ENCODE measurements at regions not wholly inside any gene's neighbourhood (a gene's known extent, or its start where the extent isn't known, plus 50 kb on each side); places are given as distances from the start of the nearest gene placed in this dataset.
"Not testable (repeated sequence)": the region's sequence is repeated elsewhere in the genome, so short reads cannot be mapped to it uniquely, and the experiment has no call there.

DNA sequence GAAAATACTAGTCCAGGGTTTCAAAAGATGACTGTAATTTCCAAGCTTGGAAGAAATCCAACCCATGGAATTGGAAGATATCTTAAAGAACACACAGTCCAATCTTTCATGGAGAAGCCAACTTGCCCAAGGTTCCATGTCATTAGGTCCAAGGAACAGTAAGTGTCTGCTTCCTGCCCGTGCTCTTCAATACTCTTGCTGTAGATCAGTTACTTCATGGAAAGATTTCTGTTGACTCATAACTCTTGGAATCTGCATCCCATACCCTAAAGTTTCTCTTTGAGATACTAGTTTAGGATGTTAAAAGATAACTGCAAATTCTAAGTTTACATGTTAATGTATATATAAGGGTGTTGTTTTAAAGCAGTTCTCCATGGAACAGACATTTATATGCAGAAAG, 127.9 kb upstream of the SLC13A1 start:
- DNase-seq (ENCODE audit: low spot score in 2 of 2) (no peak), FAIRE-seq (no peak)

DNA sequence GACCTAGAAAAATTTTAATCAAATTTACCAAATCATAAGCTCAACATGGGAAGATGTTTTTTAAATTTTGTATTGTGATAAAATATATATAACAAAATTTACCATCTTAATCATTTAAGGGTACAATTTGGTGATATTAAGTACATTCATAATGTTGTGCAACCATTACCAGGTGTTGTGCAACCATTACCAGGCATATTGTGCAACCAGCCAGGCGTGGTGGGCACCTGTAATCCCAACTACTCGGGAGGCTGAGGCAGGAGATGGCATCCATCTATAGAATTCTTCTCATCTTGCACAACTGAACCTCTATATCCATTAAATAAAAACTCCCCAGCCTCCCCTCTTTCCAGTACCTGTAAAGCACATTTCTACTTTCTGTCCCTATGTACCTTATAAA, 124.5 kb upstream of the SLC13A1 start:
- DNase-seq (ENCODE audit: low spot score in 2 of 2) (no peak), FAIRE-seq (no peak)

DNA sequence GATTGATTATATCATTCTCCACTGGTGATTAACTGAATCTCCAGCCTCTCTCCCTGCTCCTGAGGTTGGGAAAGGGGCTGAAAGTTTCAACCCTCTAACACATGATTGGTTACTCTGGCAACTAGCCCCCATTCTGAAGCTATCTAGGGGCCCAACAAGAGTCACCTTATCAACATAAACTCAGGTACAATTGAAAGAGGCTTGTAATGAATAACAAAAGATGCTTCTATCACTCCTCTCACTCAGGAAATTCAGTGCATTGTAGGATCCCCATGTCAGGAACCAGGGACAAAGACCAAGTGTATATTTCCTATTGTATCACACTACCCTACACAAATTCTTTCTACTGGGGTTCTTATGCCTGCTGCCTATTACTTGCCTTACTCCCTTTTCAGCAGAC, 123.9 kb upstream of the SLC13A1 start:
- DNase-seq (ENCODE audit: low spot score in 2 of 2) (no peak), FAIRE-seq (no peak)

DNA sequence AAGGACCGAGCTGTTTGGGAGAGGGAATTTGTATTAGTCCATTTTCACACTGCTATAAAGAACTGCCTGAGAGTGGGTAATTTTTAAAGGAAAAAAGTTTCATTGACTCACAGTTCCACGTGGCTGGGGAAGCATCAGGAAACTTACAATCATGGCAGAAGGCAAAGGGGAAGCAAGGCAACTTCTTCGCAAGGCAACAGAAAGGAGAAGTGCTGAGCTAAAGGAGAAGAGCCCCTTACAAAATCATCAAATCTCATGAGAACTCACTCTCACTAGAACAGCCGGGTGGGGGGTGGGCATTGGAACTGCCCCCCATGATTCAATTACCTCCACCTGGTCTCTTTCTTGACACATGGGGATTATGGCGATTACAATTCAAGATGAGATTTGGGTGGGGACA, 121.8 kb upstream of the SLC13A1 start:
- not testable (repeated sequence) for DNase-seq (ENCODE audit: low spot score in 2 of 2); FAIRE-seq

DNA sequence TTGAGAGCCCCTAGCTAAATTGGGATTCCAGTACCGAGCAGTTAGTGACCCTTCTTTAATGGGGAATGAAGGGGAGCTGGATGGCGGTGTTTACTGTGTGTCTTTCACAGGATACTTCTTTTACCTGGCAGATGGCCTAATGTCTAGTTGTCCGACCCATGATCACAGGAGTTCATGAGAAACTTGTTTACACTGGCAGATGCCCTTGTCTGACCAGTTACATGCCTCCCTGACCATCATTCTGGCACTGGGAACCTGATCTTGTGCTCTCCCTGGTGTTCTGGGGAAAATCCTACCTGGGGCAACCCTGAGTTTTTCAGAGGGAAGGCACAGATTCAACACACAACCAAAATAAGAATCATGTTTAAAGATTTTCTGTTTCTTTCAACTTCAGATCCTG, 120.1 kb upstream of the SLC13A1 start:
- no peak for FAIRE-seq
- no peak for DNase-seq (ENCODE audit: low spot score in 2 of 2)

DNA sequence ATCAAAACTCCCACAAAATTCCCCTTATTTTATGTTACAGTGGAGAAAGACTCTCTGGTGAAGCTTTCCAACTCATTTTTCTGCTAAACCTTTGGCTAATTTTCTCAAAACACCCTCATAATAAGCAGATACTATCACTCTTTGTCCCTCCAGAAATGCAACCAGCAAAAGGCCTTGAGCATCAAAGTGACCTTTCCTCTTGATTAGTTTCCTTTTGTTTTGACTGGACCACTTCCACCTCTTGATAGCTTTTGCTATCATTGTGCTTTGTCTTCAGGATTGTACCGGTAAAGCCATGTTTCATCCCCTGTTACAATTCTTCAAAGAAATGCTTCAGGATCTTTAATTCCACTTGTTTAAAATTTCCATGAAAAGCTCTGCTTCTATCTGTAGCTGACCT, 115.1 kb upstream of the SLC13A1 start:
- DNase-seq (ENCODE audit: low spot score in 2 of 2): no peak
- FAIRE-seq: no peak

DNA sequence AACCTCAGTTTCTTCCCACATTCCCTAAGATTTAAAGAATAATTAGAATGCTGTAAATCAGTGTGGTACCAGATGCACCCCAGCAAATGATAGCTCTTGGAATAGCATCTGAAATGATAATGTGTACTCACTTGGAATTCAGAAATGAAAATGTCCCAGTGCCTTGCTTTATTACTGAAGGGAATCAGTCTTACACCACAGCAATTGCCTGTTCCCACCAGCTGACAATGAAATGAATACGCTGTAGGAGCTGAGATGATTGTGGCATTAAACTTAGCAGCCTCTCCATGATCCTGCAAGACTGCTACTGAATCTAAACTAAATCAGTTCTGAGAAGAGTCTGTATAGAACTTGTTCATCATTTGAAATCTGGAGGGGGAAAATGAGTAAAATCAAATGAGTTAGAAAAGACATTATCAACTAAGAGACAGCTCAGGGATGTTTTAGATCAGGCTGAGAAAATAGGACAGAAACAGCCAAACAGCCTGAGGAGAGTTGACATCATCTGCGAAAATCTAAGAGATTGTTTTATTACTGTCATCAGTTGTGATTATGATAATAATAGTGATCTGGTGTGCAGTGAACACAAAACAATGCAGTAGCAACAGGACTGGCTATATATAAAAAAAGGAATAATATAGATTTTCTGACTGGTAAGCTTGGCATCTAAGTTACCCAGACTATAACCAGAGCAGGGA, 108.6 kb upstream of the SLC13A1 start:
- DNase-seq (ENCODE audit: low spot score in 2 of 2) (no peak), FAIRE-seq (no peak)

DNA sequence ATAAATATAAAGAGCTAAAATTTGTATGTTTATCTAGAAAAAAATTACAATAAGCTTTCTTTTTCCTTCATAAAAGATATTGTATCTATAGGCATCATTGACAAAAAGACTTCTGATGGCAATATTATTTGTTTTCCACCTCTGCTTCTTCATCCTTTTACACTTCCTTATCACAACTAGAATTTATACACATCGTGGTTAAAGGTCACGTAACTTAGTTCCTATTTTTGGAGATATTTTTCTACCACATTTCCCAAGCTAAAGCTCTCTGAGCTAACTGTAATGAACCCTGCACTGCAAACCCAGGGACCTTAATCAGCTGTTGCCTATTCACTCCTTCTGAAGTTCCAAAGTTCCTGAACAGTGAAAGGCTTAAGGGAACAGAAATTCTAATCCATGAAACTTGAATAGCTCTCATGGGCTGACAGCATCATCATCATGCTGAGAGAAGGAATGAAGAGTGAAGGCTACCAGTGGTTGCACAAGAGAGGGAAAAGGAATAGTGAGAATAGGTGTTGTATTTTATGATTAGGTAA, 106.1 kb upstream of the SLC13A1 start:
- no peak for FAIRE-seq
- DNase-seq (ENCODE audit: low spot score in 2 of 2): no peak

DNA sequence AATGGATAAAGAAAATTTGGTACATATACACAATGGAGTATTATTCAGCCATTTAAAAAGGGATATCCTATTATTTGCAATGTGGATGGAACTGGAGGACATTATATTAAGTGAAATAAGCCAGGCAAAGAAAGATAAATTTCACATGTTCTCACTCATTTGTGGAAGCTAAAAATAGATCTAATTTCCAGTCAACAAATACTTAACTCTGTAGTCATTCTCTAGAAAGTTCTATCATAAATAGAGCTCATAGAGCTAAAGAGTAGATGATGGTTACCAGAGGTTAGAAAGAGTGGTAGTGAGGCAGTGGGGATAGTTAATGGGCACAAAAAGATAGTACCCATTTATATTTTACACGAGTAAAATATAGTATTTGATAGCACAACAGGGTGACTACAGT, 104.2 kb upstream of the SLC13A1 start:
- FAIRE-seq (no peak), DNase-seq (ENCODE audit: low spot score in 2 of 2) (no peak)

DNA sequence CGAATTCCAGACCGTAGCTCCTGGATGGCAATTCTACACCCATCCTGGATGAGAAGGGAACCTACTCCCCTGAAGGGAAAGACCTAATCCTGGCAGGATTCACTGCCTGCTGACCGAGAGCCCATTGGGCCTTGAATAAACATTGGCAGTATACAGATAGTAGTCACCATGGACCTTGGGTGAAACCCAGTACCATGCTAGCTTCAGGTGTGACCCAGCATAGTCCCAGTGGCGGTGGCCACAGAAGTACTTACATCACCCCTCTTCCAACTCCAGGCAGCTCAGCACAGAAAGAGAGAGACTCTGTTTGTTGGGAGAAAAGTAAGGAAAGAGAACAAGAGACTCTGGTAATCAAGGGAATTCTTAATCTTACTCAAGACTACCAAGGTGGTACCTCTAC, 97.2 kb upstream of the SLC13A1 start:
- no peak for DNase-seq (ENCODE audit: low spot score in 2 of 2)
- FAIRE-seq: no peak

DNA sequence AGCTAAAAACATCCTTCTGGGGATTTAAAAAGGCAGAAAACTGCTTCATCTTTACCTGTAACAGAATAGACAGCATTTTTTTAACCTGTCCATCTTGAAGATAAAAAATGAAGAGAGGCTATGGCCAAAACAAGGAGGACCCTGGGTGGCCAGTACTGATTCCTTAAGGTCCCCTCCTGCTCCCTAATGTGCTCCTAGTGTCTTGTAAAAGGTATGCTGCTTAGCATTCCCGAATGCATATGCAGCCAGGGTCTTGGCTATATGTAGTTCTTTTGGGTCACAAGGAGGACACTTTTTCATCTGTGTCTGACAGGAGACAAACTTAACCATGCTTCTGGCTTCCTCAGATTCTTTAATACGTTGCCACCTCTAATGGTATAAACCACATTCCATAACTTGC, 93.9 kb upstream of the SLC13A1 start:
- FAIRE-seq: no peak
- DNase-seq (ENCODE audit: low spot score in 2 of 2): no peak

DNA sequence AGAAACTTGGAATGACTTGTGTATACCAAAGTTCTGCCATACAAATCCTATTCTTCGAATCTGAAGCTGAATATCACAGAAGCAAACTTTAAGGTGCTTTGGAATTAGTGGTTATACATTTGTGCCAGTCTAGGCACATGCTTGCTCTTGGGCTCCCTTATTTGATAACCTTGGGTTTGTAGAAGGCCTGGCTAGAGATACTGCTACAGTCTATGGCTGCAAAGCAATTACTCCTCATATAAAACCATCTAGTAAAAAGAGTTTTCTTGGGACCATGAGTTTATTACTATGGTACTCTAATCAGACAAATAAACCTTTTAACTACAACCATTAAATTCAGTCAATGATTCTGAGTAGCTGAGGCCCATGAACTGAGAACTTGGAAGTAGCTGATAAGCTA, 92.5 kb upstream of the SLC13A1 start:
- FAIRE-seq (no peak), DNase-seq (ENCODE audit: low spot score in 2 of 2) (no peak)

DNA sequence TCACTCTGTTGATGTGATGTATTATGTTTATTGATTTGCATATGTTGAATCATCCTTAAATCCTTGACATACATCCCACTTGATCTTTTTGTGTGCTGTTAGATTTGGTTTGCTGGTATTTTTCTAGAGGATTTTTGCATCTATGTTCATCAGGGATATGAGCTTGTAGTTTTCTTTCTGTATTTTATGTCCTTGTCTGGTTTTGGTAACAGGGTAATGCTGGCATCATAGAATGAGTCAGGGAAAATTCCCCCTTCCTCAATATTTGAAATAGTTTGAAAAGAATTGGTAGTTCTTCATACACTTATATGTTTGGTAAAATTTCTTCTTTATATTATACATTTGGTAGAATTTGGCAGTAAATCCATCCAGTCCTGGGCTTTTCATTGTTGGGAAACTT, 89.4 kb upstream of the SLC13A1 start:
- DNase-seq (ENCODE audit: low spot score in 2 of 2) (no peak), FAIRE-seq (no peak)

DNA sequence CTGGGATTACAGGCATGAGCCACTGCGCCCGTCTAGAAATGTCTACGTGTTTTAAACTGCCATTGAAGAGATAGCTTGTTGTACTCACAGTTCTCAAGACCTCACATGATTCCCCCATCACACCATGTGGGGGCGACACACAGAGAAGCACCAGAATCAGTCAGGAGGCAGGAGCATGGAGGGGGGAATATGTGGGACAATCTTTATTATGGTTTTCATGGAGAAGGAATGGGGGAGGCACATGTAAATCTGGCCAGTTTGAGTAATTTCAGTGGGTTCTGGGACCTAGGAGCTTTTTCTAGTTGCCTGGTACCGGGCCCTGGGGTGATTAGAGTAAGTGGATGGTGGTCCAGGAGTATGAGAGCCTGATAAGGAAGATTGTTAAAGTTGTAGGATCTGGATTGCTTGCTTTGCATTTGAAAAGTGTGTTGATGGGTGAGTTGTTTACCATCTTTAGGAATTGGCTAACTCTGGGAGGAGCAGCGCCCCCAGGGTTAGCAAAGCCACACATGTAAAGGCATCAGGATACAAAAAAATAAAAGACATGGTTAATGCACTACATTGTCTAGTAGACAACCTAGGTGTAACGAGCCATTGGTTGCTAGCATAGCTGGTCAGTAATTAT, 85.4 kb upstream of the SLC13A1 start:
- no peak for FAIRE-seq
- DNase-seq (ENCODE audit: low spot score in 2 of 2): no peak

DNA sequence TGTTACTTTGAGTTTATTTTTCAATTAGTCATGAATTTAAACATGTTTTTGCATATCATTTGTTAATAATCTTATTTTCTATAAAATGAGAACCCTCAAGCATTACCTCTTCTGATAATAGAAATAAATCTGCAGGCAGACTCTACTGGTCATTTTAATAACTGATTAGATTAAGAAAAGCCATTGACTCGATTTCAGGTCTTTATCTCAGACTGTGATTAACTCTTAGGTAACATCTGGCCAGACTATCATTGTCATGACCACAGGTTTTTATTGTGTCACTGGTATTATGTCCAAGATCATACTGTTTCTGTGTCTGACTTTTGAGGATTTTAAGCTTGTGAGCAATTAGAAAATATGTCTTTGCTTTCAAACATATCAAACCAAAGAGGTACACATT, 83.6 kb upstream of the SLC13A1 start:
- FAIRE-seq (no peak), DNase-seq (ENCODE audit: low spot score in 2 of 2) (no peak)

DNA sequence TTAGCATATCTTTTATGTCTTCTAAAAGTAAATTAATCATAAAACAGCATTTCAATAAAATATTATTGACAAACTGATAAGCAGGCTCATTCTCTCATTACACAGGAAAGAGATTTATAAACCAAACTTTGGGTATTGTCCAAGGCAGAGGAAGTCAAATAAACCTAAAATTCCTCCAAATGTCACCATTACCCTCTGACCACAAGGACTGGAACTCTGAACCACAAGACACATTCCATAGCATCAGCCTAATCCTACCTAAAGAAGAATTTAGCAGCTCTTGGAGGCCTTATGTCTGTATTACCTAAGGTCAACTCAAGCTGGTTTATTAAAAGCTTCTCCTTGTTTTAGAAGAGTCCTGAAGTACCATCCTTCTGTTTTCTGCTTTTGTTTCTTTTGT, 82.4 kb upstream of the SLC13A1 start:
- no peak for DNase-seq (ENCODE audit: low spot score in 2 of 2)
- no peak for FAIRE-seq

DNA sequence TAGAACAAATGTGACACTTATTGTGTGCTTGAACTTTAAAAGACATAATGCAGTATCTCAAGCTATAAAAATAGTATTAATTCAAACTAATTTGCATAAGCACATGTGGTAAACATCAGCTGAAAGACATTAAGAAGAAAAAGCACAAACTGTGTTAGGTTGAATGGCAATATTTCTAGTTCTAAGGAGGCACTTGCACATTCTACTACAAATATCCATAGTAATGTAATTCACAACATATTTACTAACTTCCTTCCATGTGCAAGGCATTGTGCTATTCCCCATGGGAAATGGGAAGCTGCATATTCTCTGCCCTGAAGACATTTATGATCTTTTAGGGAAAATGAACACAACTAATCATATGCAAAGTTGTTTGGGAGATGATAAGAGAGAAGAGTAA, 80.2 kb upstream of the SLC13A1 start:
- no peak for FAIRE-seq
- no peak for DNase-seq (ENCODE audit: low spot score in 2 of 2)

DNA sequence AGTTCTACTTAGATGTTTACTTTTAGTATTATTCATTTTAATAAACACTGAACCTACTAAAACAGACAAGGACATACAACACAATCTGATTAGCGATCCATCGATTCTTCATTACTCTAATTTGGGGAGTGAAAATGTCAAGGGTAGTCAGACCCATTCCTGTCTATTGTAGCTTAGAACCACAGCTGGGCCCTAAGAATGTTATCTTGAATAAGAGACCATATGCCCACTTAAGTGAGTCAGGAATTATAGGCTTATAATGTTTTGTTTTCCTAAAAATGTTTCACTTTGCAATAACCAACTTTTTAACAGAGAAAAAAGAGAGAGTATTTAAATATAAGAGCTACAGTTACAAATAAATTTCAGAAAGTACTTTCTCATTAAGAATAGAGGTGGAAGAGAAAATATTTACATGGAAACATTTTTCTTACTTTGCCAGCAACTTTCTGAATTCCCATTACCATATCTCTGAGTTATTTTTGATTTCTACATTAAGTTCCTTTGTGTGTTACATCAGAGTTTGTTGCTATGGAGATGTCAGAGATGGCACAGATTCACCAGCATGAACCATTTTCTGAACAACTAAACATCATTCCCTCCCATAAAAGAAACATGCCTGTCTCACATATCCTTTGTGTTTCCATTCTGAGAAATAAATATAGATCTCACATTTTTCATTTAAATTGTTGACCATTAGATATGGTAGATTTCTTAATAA, 75.4 kb upstream of the SLC13A1 start:
- DNase-seq (ENCODE audit: low spot score in 2 of 2) (no peak), FAIRE-seq (no peak)

DNA sequence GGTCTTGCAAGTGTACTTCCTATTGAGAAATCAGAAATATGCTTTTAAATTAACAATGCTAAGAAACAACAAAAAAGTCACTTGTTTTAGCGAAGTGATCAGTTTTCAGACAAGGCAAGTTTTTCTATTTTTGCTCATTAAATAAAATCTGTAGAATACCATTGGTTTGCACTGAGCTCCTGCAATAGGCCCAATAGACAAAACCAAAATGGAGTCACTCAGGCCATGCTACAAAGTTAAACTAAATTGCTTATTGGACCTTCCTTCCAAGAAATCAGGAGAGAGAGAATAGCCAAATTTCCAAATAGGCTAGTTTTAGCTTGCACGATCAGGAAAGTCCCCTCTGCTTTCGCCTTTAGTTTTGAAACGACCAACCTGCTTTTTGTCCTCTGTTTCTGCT, 73.4 kb upstream of the SLC13A1 start:
- FAIRE-seq: no peak

DNA sequence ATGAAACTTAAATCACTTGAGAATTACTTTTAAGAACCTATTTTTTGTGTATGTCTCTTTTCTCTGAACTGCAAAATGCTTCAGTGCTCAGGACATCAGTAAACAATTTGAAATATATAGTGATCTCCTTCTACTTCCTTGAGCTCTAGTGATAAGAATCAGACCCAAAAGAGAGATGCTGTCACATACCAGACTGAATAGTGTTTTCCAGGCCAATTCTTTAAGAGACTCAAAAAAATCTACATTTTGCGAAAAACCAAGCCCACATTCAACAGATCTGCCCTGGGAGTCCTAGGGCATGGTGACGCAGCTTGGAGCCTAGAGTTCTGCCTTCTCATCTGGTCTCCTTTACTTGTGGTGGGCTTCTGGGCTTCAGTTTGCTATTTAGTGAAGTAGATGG, 72.1 kb upstream of the SLC13A1 start:
- FAIRE-seq: no peak
- no peak for DNase-seq (ENCODE audit: low spot score in 2 of 2)

More for the DNA sequence above, 73.4 kb upstream of the SLC13A1 start:
- DNase-seq (ENCODE audit: low spot score in 2 of 2): no peak

DNA sequence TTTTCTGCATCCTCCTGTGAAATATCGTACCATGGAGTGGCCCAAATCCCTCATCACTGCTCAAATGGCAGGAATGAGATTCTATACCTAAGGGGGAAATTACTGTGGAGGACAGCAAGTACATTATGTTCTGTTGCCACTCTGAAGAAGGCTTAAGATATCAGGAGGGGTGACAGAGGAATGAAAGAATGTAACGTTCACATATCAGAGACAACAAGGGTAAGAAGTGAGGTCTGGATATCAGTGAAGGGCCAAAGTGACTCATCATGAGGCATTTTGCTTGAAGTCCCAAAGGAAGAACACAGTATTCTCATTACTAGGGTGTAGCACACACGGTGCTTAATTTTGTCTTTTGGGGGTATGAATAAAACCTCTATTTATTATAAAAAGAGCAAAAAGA, 71.5 kb upstream of the SLC13A1 start:
- DNase-seq (ENCODE audit: low spot score in 2 of 2) (no peak), FAIRE-seq (no peak)

DNA sequence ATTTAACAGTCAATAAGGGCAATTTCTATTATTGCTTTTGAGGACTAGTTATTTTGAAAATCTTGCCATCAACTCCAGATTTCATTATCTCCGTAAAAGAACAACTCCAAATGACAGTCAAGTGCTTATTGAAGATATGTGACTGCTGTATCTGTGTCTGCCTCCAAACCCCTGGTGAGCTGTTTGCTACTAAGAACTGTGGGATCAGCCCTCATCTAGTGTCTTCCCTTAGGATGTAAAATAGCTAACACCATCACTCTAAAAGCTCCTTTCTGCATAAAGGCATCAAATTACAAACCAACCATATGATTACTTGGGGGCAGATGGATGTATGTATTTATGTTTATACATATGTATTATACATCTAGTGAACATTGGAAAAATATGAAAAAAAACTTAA, 70.8 kb upstream of the SLC13A1 start:
- DNase-seq (ENCODE audit: low spot score in 2 of 2): no peak
- FAIRE-seq: no peak
